HG02798 (cell line): ENCODE measurements at regions not wholly inside any gene's neighbourhood (a gene's known extent, or its start where the extent isn't known, plus 50 kb on each side); places are given as distances from the start of the nearest gene placed in this dataset.

ENCODE experiments used
- ATAC-seq: cut with Tn5 transposase; IDR thresholded peaks from one replicate; pipeline ENCODE4 v1.9.1; 2021; ENCODE audit warnings: mild to moderate bottlenecking; ENCODE audit not compliant: unreplicated experiment, poor library complexity

GRCh38 chr4:111215755-111216154 lies 592.9 kb upstream of the PITX2 start:
- no peak for ATAC-seq

- no peak for ATAC-seq
Measured at GRCh38 chr4:111216791-111217190, 593.9 kb upstream of the PITX2 start.

DNA sequence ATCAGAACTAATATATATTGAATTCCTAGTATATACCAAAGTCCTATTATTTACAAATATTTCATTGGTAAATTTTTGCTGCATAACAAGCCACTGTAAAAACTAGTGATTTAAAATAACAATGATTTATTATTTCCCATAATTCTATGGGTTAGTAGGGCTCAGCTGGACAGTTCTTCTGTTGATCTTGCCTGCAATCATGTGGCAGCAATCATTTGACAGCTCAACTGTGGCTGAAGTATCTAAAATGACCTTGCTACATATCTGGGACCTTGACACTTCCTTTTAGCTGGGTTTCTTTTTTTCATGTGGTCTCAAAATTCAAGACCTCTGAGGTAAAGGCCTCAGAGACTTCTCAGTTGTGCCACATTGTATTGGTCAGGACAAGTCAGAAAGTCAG lies 598.5 kb upstream of the PITX2 start:
- no peak for ATAC-seq

GRCh38 chr4:111228396-111228795 lies 605.5 kb upstream of the PITX2 start:
- no peak for ATAC-seq

DNA sequence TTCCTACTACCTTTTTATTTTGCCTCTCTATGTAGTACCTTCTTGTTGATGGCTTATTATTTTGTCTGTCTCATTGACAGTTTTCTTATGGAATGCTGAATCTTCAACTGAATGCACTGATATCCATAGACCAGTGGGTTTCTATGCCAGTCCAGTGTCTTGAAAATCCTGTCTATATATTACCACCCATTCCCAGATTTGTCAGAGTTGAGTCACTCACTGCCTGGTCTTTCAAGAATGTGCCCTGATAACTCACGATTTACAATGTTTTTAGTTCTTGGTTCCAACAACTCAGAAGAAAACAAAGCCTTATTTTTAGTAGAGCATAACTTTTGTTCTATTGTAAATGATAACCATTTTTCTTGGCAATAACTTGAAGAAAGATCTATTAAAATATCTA lies 606.0 kb upstream of the PITX2 start:
- no peak for ATAC-seq

- no peak for ATAC-seq
Measured at GRCh38 chr4:111230265-111230664, 607.4 kb upstream of the PITX2 start.

DNA sequence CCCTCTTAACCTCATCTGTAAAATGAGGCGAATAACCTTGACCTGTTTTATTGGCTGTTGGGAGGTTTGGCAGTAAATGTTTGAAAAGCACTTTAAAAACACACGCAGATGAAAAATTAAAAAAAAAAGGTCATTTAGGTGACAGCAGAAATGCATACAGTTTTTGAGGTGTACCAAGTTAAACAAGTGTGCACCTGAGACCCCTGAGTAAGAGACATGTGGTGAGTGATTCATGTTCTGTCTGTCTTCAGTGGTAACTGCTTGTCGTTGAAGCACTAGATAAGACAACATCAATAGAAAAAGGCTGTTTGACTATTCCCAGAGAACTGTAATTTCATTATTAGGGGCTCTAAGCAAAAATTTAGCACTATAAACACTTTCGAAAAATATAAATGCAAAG lies 608.4 kb upstream of the PITX2 start:
- no peak for ATAC-seq

DNA sequence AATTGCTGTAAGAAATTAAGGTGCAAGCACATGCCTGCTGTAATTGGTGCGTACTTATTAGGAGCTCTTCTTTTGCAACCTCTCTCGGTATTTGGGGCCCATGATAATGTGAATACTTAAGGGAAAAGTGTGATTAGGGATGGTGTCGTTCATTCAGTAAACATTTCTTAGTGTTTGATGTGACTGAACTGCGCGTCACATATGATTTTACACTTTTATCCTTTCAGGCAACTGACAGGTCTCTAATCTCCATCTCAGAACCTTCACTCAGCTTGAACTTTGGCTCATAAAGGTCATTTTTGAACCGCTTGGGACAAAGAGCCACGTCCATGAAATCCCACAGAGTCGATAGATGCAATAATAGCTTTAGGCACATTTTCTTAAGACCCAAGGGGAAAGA lies 612.1 kb upstream of the PITX2 start:
- no peak for ATAC-seq

- no peak for ATAC-seq
Measured at GRCh38 chr4:111263836-111264235, 641.0 kb upstream of the PITX2 start.

DNA sequence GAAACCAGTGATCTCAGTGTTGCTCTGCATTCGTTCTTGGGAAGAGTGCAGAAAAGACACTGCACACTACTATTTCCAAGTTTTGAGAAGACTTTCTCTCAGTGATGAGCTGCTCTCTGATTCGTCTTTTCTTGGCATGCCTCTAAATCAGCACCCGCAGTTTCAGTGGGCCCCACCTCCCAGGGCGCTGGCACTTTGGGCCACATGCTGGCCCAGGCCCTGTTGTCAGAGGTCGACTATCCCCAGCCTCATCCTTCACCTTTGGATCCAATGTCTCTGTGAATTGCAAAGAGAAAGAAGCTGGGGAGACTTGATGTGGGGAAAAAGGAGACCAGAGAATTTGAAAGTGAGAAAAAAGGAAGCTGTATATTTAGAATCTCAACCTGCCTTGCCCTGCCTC lies 644.1 kb upstream of the PITX2 start:
- ATAC-seq: no peak

- ATAC-seq: no peak
Measured at GRCh38 chr4:111267786-111268185, 644.9 kb upstream of the PITX2 start.

GRCh38 chr4:111268769-111269414 lies 646.0 kb upstream of the PITX2 start:
- peak; percentile 63 for ATAC-seq

DNA sequence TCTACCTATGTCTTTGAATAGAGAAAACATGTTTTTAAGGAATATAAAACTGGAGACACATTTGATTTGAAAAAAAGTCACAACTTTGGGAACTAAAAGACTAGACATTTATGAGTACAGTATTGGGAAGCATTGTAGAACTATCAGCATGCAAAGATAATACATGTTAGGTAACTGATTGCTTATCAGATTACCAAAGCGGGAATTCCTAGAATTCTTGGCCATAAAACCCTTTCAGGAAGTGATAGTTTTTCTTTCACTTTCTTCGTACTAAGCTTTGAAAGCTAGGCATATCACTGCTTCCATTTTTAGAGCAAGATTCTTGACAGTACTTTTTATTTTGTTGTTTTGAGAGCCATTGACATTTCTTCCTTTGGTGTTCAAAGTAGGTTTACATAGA lies 646.6 kb upstream of the PITX2 start:
- ATAC-seq: no peak

DNA sequence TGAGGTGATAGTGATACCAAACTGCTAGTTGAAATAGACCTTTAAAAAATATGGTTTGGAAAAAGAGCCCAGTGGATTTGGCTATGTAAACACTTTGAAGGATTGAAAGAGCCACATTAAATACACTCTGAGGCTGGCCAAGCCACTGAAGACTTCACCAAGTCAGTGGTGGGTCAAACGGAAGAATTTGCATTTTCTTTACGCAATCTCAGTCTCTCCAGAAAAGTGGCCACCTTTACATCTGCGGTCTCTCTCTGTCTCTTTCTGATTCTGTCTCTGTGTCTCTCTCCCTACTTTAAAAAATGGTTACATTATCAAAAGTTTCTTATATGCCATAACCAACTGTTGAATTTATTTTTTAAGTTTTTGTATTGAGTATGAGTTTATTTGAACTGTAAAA lies 651.2 kb upstream of the PITX2 start:
- no peak for ATAC-seq

- no peak for ATAC-seq
Measured at GRCh38 chr4:111274486-111274885, 651.6 kb upstream of the PITX2 start.

- ATAC-seq: no peak
Measured at GRCh38 chr4:111281219-111281618, 658.3 kb upstream of the PITX2 start.

DNA sequence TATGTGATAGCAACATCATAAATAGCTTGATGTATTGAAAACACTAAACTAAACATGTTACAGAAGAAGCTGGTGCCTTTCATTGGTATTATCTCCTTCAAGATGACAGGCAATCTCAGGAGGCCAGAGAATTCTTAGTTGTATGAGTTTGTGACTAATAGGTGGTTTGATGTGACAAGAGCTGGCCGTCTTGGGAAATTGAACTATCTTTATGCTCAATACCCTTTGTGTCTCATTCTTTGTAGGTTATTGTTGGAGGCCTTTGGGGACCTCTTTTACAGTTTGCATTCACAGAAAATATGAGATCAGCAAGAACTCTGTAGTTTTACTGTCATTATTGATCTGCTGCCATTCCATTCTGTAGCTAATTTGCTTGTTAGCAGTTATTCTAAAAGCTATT lies 659.2 kb upstream of the PITX2 start:
- no peak for ATAC-seq

DNA sequence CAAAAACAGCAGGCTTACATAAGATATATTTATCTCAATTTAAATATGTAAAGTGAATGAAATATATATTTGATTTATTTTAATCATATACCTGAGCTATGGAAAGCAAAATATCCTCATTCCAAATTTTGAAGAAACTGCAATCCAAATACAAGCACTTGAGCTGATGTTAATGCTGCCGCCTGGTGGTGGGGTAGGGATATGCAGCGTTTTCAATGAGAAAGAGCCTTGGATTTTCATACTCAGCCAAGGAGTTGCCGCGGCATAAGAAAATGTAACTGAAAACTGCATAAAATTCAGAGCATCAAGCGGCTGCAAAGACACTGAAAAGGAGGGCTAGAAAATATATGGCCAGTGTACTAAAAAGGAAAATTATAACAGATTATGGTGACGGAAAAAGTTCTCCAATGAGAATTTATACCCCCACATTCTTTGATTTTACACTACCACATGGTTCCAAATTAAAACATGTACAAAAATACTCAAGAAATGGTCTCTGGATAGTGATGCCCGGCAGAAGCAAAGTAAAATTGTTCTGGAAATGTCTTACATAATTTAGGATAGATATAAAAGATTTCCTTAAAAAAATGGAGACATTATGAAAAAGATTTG lies 660.3 kb upstream of the PITX2 start:
- peak; percentile 73 for ATAC-seq

DNA sequence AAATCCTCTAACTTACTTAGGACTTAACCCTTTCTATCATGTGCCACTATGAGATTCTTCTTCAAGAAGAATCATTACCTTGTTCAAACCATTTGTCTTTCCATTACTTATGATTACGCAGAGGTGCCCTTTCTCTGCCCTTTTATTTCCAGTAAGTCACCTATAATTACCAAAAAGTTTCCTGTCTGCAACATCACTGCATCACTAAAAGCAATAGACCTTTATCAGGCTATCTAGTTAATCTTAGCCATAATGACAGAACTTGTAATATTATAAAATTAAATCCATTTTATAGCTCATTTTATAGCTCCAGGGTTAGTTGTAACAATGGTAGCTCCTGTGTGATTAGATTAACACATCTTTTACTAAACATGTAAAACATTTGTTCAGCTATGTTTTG lies 673.6 kb upstream of the PITX2 start:
- no peak for ATAC-seq

GRCh38 chr4:111303806-111304205 lies 680.9 kb upstream of the PITX2 start:
- ATAC-seq: no peak

DNA sequence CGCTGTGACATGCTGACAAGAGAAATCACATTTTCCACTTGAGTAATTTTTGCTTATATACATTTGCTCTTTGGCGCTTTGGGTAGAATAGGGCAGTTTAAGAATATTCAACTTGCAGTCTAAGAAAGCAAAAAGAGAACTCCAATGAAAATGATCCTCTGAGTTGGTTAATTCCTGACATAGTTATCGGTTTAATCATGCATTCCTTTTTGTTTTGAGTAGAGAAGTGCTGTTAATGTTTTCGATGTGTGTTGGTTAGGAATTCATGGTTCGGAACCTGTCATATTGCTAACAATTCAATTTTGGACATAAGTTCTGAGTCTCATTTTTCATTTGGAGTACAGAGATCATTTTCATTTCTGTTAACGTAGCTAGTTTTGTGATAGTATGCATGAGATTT lies 700.6 kb upstream of the PITX2 start:
- ATAC-seq: no peak

DNA sequence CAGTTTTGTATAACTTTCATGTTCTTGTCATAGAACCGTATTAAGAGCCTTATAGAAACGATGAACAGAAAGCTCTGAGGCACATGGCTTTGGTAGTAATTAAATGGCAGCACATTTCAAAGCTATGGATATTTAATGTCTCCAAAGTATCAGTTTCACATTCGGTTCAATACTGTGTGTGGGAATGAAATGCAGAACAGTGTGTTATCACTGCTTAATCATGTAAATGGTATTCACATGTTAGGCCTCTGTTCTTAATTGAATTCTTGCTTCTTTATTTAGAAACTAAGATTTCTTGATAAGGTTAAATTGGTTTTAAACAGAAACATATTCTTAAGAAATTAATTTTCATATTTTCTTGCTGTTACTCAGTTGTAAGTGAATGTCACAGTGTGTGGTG lies 701.0 kb upstream of the PITX2 start:
- ATAC-seq: no peak
